ENCODE measurements at regions not wholly inside any gene's neighbourhood (a gene's known extent, or its start where the extent isn't known, plus 50 kb on each side); places are given as distances from the start of the nearest gene placed in this dataset.

GRCh38 chr1:219354962-219355361 is 181.3 kb downstream of the LYPLAL1 start:
- Mint-ChIP-seq H3K9me3 (peaks cover 3% of the 10 kb centered on the region), H3K36me3 (no peaks in the 10 kb centered on the region), H3K4me3 (no peak overlapping the region), H3K4me1 (no peaks in the 10 kb centered on the region), H3K27ac (no peak overlapping the region)
- ATAC-seq: no peak
- no peak for DNase-seq (ENCODE audit: low spot score in 2 of 2)

GRCh38 chr1:219352961-219353651 is 179.4 kb downstream of the LYPLAL1 start:
- H3K4me1 Mint-ChIP-seq: no peaks in the 10 kb centered on the region
- H3K4me3 Mint-ChIP-seq: no peak overlapping the region
- H3K27ac Mint-ChIP-seq: no peak overlapping the region
- DNase-seq (ENCODE audit: low spot score in 2 of 2) (no peak), ATAC-seq (no peak)
- H3K9me3 Mint-ChIP-seq: peaks cover 3% of the 10 kb centered on the region
- H3K36me3 Mint-ChIP-seq: no peaks in the 10 kb centered on the region

GRCh38 chr1:219350172-219350931 is 176.7 kb downstream of the LYPLAL1 start:
- Mint-ChIP-seq H3K4me3 (no peak overlapping the region), H3K9me3 (peaks cover 18% of the 10 kb centered on the region), H3K4me1 (no peaks in the 10 kb centered on the region), H3K27ac (no peak overlapping the region), H3K36me3 (no peaks in the 10 kb centered on the region)
- ATAC-seq (no peak), DNase-seq (ENCODE audit: low spot score in 2 of 2) (no peak)

- H3K27ac Mint-ChIP-seq: no peak overlapping the region
- DNase-seq (ENCODE audit: low spot score in 2 of 2) (no peak), ATAC-seq (no peak)
- peaks cover 25% of the 10 kb centered on the region for H3K9me3 Mint-ChIP-seq
- H3K4me3 Mint-ChIP-seq: no peak overlapping the region
- H3K4me1 Mint-ChIP-seq: no peaks in the 10 kb centered on the region
- no peaks in the 10 kb centered on the region for H3K36me3 Mint-ChIP-seq
Observed at GRCh38 chr1:219347921-219348391, 174.3 kb downstream of the LYPLAL1 start.

- H3K4me3 Mint-ChIP-seq: no peak overlapping the region
- DNase-seq (ENCODE audit: low spot score in 2 of 2) (no peak), ATAC-seq (no peak)
- no peaks in the 10 kb centered on the region for H3K4me1 Mint-ChIP-seq
- peaks cover 25% of the 10 kb centered on the region for H3K9me3 Mint-ChIP-seq
- H3K36me3 Mint-ChIP-seq: no peaks in the 10 kb centered on the region
- H3K27ac Mint-ChIP-seq: no peak overlapping the region
Observed at GRCh38 chr1:219347376-219347775, 173.7 kb downstream of the LYPLAL1 start.

GRCh38 chr1:219345953-219346352 is 172.3 kb downstream of the LYPLAL1 start:
- DNase-seq (ENCODE audit: low spot score in 2 of 2): no peak
- ATAC-seq: no peak
- Mint-ChIP-seq H3K9me3 (peaks cover 25% of the 10 kb centered on the region), H3K36me3 (no peaks in the 10 kb centered on the region), H3K27ac (no peak overlapping the region), H3K4me3 (no peak overlapping the region), H3K4me1 (no peaks in the 10 kb centered on the region)

GRCh38 chr1:219342836-219343235 is 169.2 kb downstream of the LYPLAL1 start:
- Mint-ChIP-seq H3K27ac (no peak overlapping the region), H3K36me3 (no peaks in the 10 kb centered on the region), H3K4me3 (no peak overlapping the region), H3K9me3 (peaks cover 25% of the 10 kb centered on the region), H3K4me1 (no peaks in the 10 kb centered on the region)
- no peak for ATAC-seq
- no peak for DNase-seq (ENCODE audit: low spot score in 2 of 2)

- Mint-ChIP-seq H3K36me3 (no peaks in the 10 kb centered on the region), H3K27ac (no peak overlapping the region), H3K9me3 (peaks cover 13% of the 10 kb centered on the region), H3K4me1 (no peaks in the 10 kb centered on the region), H3K4me3 (no peak overlapping the region)
- DNase-seq (ENCODE audit: low spot score in 2 of 2) (no peak), ATAC-seq (no peak)
Observed at GRCh38 chr1:219340796-219341195, 167.1 kb downstream of the LYPLAL1 start.

GRCh38 chr1:219339466-219339865 is 165.8 kb downstream of the LYPLAL1 start:
- H3K36me3 Mint-ChIP-seq: no peaks in the 10 kb centered on the region
- H3K4me1 Mint-ChIP-seq: no peaks in the 10 kb centered on the region
- H3K4me3 Mint-ChIP-seq: no peak overlapping the region
- H3K27ac Mint-ChIP-seq: no peak overlapping the region
- peaks cover 5% of the 10 kb centered on the region for H3K9me3 Mint-ChIP-seq
- ATAC-seq (no peak), DNase-seq (ENCODE audit: low spot score in 2 of 2) (no peak)

- no peak overlapping the region for H3K27ac Mint-ChIP-seq
- H3K4me3 Mint-ChIP-seq: no peak overlapping the region
- no peaks in the 10 kb centered on the region for H3K4me1 Mint-ChIP-seq
- ATAC-seq (no peak), DNase-seq (ENCODE audit: low spot score in 2 of 2) (no peak)
- H3K9me3 Mint-ChIP-seq: peaks cover 3% of the 10 kb centered on the region
- no peaks in the 10 kb centered on the region for H3K36me3 Mint-ChIP-seq
Observed at GRCh38 chr1:219337588-219337987, 163.9 kb downstream of the LYPLAL1 start.

GRCh38 chr1:219333626-219334025 is 159.9 kb downstream of the LYPLAL1 start:
- Mint-ChIP-seq H3K36me3 (no peaks in the 10 kb centered on the region), H3K9me3 (peaks cover 7% of the 10 kb centered on the region), H3K27ac (no peak overlapping the region), H3K4me3 (no peak overlapping the region), H3K4me1 (no peaks in the 10 kb centered on the region)
- DNase-seq (ENCODE audit: low spot score in 2 of 2): no peak
- ATAC-seq: no peak

GRCh38 chr1:219331424-219331823 is 157.7 kb downstream of the LYPLAL1 start:
- Mint-ChIP-seq H3K36me3 (no peaks in the 10 kb centered on the region), H3K4me1 (no peaks in the 10 kb centered on the region)
- no peak for ATAC-seq

GRCh38 chr1:219330669-219331068 is 157.0 kb downstream of the LYPLAL1 start:
- no peak overlapping the region for H3K27ac Mint-ChIP-seq
- DNase-seq (ENCODE audit: low spot score in 2 of 2) (no peak), ATAC-seq (no peak)
- no peaks in the 10 kb centered on the region for H3K4me1 Mint-ChIP-seq
- no peaks in the 10 kb centered on the region for H3K36me3 Mint-ChIP-seq
- peaks cover 15% of the 10 kb centered on the region for H3K9me3 Mint-ChIP-seq
- H3K4me3 Mint-ChIP-seq: no peak overlapping the region

More at GRCh38 chr1:219331424-219331823, 157.7 kb downstream of the LYPLAL1 start:
- peaks cover 15% of the 10 kb centered on the region for H3K9me3 Mint-ChIP-seq
- H3K27ac Mint-ChIP-seq: no peak overlapping the region
- no peak overlapping the region for H3K4me3 Mint-ChIP-seq
- no peak for DNase-seq (ENCODE audit: low spot score in 2 of 2)

- Mint-ChIP-seq H3K9me3 (peaks cover 15% of the 10 kb centered on the region), H3K4me1 (no peaks in the 10 kb centered on the region), H3K27ac (no peak overlapping the region), H3K36me3 (no peaks in the 10 kb centered on the region), H3K4me3 (no peak overlapping the region)
- DNase-seq (ENCODE audit: low spot score in 2 of 2) (no peak), ATAC-seq (no peak)
Observed at GRCh38 chr1:219330001-219330400, 156.3 kb downstream of the LYPLAL1 start.

GRCh38 chr1:219329578-219329977 is 155.9 kb downstream of the LYPLAL1 start:
- no peak for ATAC-seq

GRCh38 chr1:219326843-219327242 is 153.2 kb downstream of the LYPLAL1 start:
- ATAC-seq (no peak), DNase-seq (ENCODE audit: low spot score in 2 of 2) (no peak)
- H3K4me1 Mint-ChIP-seq: no peaks in the 10 kb centered on the region
- H3K9me3 Mint-ChIP-seq: peaks cover 10% of the 10 kb centered on the region
- H3K27ac Mint-ChIP-seq: no peak overlapping the region
- H3K4me3 Mint-ChIP-seq: no peak overlapping the region
- no peaks in the 10 kb centered on the region for H3K36me3 Mint-ChIP-seq

More at GRCh38 chr1:219329578-219329977, 155.9 kb downstream of the LYPLAL1 start:
- Mint-ChIP-seq H3K4me3 (no peak overlapping the region), H3K27ac (no peak overlapping the region), H3K9me3 (peaks cover 15% of the 10 kb centered on the region), H3K36me3 (no peaks in the 10 kb centered on the region), H3K4me1 (no peaks in the 10 kb centered on the region)
- DNase-seq (ENCODE audit: low spot score in 2 of 2): no peak
